ENCODE measurements at regions not wholly inside any gene's neighbourhood (a gene's known extent, or its start where the extent isn't known, plus 50 kb on each side); places are given as distances from the start of the nearest gene placed in this dataset.
"Not testable (repeated sequence)": the region's sequence is repeated elsewhere in the genome, so short reads cannot be mapped to it uniquely, and the experiment has no call there.

DNA sequence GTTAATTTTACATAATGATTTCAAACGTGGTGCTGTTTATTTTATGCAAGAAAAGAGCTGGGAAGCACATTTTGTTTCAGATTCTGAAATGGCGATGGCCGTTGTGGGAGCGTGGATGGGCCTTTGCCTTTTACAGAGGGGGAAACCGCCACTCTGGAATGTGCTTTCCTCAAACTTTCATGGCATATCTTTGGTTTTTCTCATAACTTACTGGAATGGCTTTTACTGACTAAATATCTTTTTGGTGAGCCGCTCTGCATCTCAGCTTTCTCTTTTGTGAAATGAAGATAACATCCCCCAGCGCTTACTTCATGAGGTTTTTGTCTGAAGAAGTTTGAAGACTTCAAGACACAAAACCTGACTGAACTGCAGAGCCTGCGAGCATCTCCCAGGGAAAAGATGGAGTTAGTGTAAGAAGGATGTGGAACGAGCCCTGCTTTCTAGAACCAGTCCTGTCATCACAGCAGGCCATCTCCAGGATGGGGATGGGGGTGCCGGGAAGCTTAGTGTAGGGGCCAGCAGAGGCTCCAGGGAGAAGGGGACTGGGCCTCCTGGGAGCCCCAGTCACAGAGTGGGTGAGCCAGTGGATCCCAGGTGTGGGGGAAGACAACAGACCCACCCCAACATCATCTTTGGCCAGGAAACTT lies 61.8 kb upstream of the TIAM2 start:
- Mint-ChIP-seq H3K36me3 (ENCODE audit: low read depth) (no peaks in the 10 kb centered on the region), H3K9me3 (peaks cover 7% of the 10 kb centered on the region), H3K4me1 (ENCODE audit: low read depth) (peaks cover 14% of the 10 kb centered on the region), H3K27me3 (no peaks in the 10 kb centered on the region), H3K27ac (no peak overlapping the region), H3K4me3 (no peak overlapping the region)

DNA sequence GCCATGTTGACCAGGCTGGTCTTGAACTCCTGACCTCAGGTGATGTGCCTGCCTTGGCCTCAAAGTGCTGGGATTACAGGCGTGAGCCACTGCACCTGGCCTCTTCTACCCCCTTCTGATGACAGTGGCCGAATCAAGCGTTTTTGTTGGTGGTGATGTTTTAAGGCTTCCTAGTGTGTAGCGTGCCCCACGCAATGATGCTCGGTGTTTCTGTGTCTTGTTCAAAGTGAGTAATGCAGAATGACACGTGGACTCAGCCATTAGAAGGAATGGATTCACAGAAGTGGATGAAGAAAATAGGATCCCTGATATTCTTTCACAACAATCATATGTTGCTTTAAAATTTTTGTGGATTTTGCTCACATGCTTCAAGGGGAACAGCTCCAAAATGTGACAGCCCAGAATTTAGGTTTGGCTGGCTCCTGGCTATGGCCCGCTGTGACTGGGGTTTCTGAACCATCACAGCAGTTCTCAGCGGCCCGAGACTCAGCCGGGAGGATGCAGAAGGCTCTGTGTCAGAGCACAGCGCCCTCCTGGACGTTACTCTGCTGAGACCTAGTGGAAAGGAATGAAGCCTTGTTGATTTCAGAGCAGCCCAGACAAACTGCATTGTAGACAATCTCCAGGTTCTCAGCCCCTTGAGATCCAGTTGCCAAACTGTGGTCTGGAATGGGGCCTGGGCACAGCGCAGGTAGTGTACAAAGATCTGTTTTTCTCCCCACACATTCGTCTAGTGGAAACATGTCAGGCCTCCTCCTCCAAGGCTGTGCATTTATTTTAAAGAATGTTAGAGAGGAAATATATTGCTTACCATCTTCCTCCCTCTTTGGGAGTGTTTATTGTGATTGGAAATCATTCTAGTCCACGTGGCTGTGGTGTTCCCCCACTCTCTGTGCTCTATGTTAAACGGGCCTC lies 57.6 kb upstream of the TIAM2 start:
- Mint-ChIP-seq H3K9me3 (peaks cover 7% of the 10 kb centered on the region), H3K4me3 (no peak overlapping the region), H3K27me3 (no peaks in the 10 kb centered on the region), H3K27ac (no peak overlapping the region), H3K36me3 (ENCODE audit: low read depth) (no peaks in the 10 kb centered on the region), H3K4me1 (ENCODE audit: low read depth) (peaks cover 3% of the 10 kb centered on the region)

DNA sequence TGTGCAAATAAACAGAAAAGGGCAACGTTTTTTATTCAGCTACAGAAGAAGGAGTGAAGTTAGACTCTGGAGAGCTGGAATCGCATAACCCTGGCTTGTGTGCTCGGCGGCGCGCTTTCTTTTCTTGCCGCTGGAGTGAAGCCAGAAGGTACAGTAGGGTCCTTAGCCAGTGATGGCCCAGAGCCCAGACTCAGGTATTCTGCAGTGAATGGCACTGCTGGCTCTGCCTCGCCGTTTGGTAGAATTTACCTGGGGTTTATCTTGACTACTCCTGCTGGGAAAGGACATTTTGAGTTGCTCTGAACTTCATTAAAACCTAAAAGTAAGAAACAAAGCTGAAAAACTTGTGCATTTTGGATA lies 56.9 kb upstream of the TIAM2 start:
- H3K27me3 Mint-ChIP-seq = no peaks in the 10 kb centered on the region
- no peak overlapping the region for H3K27ac Mint-ChIP-seq
- no peak overlapping the region for H3K4me3 Mint-ChIP-seq
- no peaks in the 10 kb centered on the region for H3K4me1 Mint-ChIP-seq (ENCODE audit: low read depth)
- no peaks in the 10 kb centered on the region for H3K36me3 Mint-ChIP-seq (ENCODE audit: low read depth)
- peaks cover 7% of the 10 kb centered on the region for H3K9me3 Mint-ChIP-seq

DNA sequence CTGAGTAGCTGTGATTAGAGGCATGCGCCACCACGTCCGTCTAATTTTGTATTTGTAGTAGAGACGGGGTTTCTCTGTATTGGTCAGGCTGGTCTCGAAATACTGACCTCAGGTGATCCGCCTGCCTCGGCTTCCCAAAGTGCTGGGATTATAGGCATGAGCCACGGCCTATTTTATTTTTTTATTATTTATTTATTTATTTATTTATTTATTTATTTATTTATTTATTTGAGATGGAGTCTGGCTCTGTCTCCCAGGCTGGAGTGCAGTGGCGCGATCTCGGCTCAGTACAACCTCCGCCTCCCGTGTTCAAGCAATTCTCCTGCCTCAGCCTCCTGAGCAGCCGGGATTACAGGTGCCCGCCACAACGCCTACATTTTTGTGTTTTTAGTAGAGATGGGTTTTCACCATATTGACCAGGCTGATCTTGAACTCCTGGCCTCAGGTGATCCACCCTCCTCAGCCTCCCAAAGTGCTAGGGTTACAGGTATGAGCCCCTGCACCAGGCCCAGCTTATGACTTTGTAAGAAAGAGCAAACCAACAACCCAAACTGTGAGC lies 56.3 kb upstream of the TIAM2 start:
- not testable (repeated sequence) for H3K4me3 Mint-ChIP-seq, H3K9me3 Mint-ChIP-seq

DNA sequence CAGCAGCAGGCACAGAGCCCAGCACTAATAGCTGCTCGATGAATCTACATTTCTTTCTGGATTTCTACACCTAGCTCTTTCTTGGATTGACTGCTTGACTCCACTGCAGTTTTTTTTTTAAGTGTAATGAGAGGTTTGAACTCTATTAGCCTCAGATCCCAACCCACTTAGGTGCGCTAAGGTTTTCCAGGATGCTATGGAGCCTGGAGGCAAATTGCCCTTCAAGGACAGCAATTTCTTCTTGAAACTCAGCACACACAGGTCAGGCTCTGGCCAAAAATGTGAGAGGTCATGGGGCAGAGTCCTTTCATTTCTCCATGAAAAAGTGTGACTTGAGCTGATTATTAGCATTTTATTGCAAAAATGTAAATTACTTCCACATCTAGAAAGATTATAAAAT lies 52.3 kb upstream of the TIAM2 start:
- H3K36me3 Mint-ChIP-seq (ENCODE audit: low read depth) = peaks cover 19% of the 10 kb centered on the region
- no peak overlapping the region for H3K4me3 Mint-ChIP-seq
- H3K27ac Mint-ChIP-seq = no peak overlapping the region
- no peaks in the 10 kb centered on the region for H3K9me3 Mint-ChIP-seq
- no peaks in the 10 kb centered on the region for H3K4me1 Mint-ChIP-seq (ENCODE audit: low read depth)
- H3K27me3 Mint-ChIP-seq = no peaks in the 10 kb centered on the region

More for the DNA sequence above, 56.3 kb upstream of the TIAM2 start:
- H3K4me1 Mint-ChIP-seq (ENCODE audit: low read depth); H3K36me3 Mint-ChIP-seq (ENCODE audit: low read depth); H3K27ac Mint-ChIP-seq; H3K27me3 Mint-ChIP-seq: not testable (repeated sequence)

DNA sequence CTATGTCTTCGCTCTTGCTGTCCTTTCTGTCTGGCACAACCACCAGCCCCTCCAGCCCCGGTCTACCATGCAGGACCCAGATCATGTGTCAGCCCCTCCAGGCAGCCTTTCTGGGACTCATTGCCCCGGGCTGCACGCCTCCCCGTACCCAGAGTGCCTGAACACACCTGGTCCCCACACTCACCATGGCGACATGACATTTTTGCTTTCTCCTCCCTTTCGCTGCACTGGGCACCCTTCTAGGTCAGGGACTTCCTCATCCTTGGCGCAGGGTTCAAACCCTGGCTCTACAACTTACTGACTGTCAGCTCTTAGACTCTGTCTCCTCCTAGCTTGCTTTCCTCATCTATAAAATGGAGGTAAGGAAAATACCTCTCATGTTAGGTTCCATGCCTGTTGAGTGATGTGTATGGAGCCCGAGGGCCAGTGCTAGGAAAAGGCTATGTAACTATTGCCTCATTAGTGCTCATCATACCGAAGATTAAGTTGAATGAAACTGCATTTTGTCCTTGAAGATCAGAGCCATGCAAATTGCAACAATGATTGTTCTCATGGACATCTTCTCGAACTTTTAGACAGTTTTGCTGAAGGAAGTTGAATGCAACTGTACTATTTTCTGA lies 49.7 kb upstream of the TIAM2 start:
- no peaks in the 10 kb centered on the region for H3K27me3 Mint-ChIP-seq
- peaks cover 25% of the 10 kb centered on the region for H3K36me3 Mint-ChIP-seq (ENCODE audit: low read depth)
- H3K4me1 Mint-ChIP-seq (ENCODE audit: low read depth) = peaks cover 2% of the 10 kb centered on the region
- H3K27ac Mint-ChIP-seq = no peak overlapping the region
- no peak overlapping the region for H3K4me3 Mint-ChIP-seq
- H3K9me3 Mint-ChIP-seq = no peaks in the 10 kb centered on the region
